Neural cell (in vitro differentiated cells): ENCODE measurements at regions not wholly inside any gene's neighbourhood (a gene's known extent, or its start where the extent isn't known, plus 50 kb on each side); places are given as distances from the start of the nearest gene placed in this dataset.

Experiments used
- H2AFZ ChIP-seq: fragments of 200-600, 300-800 bp; sonication (generic), shearing (Covaris generic); 2 replicates; pipeline ENCODE4 v1.6.0; 2014; ENCODE audit warnings: low read depth, mild to moderate bottlenecking, antibody characterized with exemption, low read length, moderate library complexity
- H3F3A ChIP-seq: fragments of 200-600 bp; shearing (Covaris generic); 2 replicates; pipeline ENCODE4 v1.6.1; 2016; ENCODE audit warnings: mild to moderate bottlenecking, moderate library complexity, mixed read lengths, antibody characterized with exemption, low read length; ENCODE audit not compliant: insufficient read depth, poor library complexity, severe bottlenecking
- H3K27ac ChIP-seq: fragments of 200-600, 300-800 bp; sonication (generic), shearing (Covaris generic); 2 replicates; pipeline ENCODE4 v1.5.1; 2014; ENCODE audit warnings: mild to moderate bottlenecking, low read length, moderate library complexity
- H3K27me3 ChIP-seq: fragments of 300-800, 200-600 bp; sonication (generic), shearing (Covaris generic); 2 replicates; pipeline ENCODE4 v1.6.0; 2014; ENCODE audit warnings: mild to moderate bottlenecking, low read depth, low read length, moderate library complexity; ENCODE audit not compliant: insufficient read depth
- H3K36me3 ChIP-seq: fragments of 300-800, 200-600 bp; sonication (generic), shearing (Covaris generic); 2 replicates; pipeline ENCODE4 v1.5.1; 2014; ENCODE audit warnings: mild to moderate bottlenecking, antibody characterized with exemption, low read length, moderate library complexity; ENCODE audit not compliant: insufficient read depth
- H3K4me2 ChIP-seq: fragments of 300-800, 200-600 bp; sonication (generic), shearing (Covaris generic); 2 replicates; pipeline ENCODE4 v1.6.0; 2014; ENCODE audit warnings: mild to moderate bottlenecking, low read length
- H3K4me3 ChIP-seq: fragments of 300-800, 200-600 bp; sonication (generic), shearing (Covaris generic); 2 replicates; pipeline ENCODE4 v1.5.1; 2014; ENCODE audit warnings: mild to moderate bottlenecking, low read length, moderate library complexity
- H3K79me2 ChIP-seq: fragments of 200-600 bp; shearing (Covaris generic); replicated peaks from 2 replicates; pipeline ENCODE4 v1.6.0; 2014; ENCODE audit warnings: mild to moderate bottlenecking, low read length, moderate library complexity; ENCODE audit not compliant: insufficient read depth
- H3K9ac ChIP-seq: fragments of 300-800, 200-600 bp; sonication (generic), shearing (Covaris generic); 2 replicates; pipeline ENCODE4 v1.6.1; 2016; ENCODE audit warnings: mild to moderate bottlenecking, low read length, mixed read lengths
- H3K9me2 ChIP-seq: fragments of 200-600 bp; shearing (Covaris generic); 2 replicates; pipeline ENCODE4 v1.6.1; 2016; ENCODE audit warnings: mild to moderate bottlenecking, low read length, mixed read lengths; ENCODE audit not compliant: insufficient read depth
- H3K9me3 ChIP-seq: fragments of 200-600, 300-800 bp; sonication (generic), shearing (Covaris generic); 2 replicates; pipeline ENCODE4 v1.6.1; 2016; ENCODE audit warnings: mild to moderate bottlenecking, mixed run types, low read length, moderate library complexity, mixed read lengths
- H4K20me1 ChIP-seq: fragments of 200-600 bp; shearing (Covaris generic); 2 replicates; pipeline ENCODE4 v1.6.1; 2016; ENCODE audit warnings: mild to moderate bottlenecking, mixed run types; ENCODE audit not compliant: insufficient read depth
- EP300 ChIP-seq: fragments of 450-650 bp; conservative IDR thresholded peaks from 2 replicates; pipeline ENCODE4 v1.6.1; 2014; ENCODE audit warnings: antibody characterized with exemption, mild to moderate bottlenecking, moderate library complexity; ENCODE audit not compliant: poor library complexity, severe bottlenecking
- EZH2 ChIP-seq: fragments of 200-600, 300-800 bp; shearing (Covaris generic), sonication (generic); IDR thresholded peaks from 2 replicates; pipeline ENCODE4 v1.6.1; 2014; ENCODE audit warnings: antibody characterized with exemption, low read length, borderline replicate concordance, mild to moderate bottlenecking; ENCODE audit not compliant: insufficient read depth, poor library complexity, severe bottlenecking
- MXI1 ChIP-seq: fragments of 450-650 bp; conservative IDR thresholded peaks from 2 replicates; pipeline ENCODE4 v1.6.1; 2014; ENCODE audit warnings: antibody characterized with exemption, mild to moderate bottlenecking; ENCODE audit not compliant: poor library complexity, severe bottlenecking
- POLR2AphosphoS5 ChIP-seq: IDR thresholded peaks from 2 replicates; pipeline ENCODE4 v1.6.1; 2012
- RAD21 ChIP-seq: fragments of 450-650 bp; conservative IDR thresholded peaks from 2 replicates; pipeline ENCODE4 v1.6.1; 2014; ENCODE audit warnings: antibody characterized with exemption, mild to moderate bottlenecking, moderate library complexity
- SMC3 ChIP-seq: fragments of 450-650 bp; conservative IDR thresholded peaks from 2 replicates; pipeline ENCODE4 v1.6.1; 2014; ENCODE audit warnings: antibody characterized with exemption, mild to moderate bottlenecking, moderate library complexity; ENCODE audit not compliant: poor library complexity
- TAF1 ChIP-seq: IDR thresholded peaks from 2 replicates; pipeline ENCODE4 v1.6.1; 2012; ENCODE audit warnings: low read depth
- TF ChIP-seq, protein P1 (sequence below): fragments of 450-650 bp; IDR thresholded peaks from 2 replicates; pipeline ENCODE4 v1.5.1; 2014; ENCODE audit warnings: antibody characterized with exemption, mild to moderate bottlenecking, moderate library complexity; ENCODE audit not compliant: poor library complexity, severe bottlenecking
- TF ChIP-seq, protein P2 (sequence below): IDR thresholded peaks from 2 replicates; pipeline ENCODE4 v1.6.1; 2012; ENCODE audit warnings: borderline replicate concordance

DNA sequence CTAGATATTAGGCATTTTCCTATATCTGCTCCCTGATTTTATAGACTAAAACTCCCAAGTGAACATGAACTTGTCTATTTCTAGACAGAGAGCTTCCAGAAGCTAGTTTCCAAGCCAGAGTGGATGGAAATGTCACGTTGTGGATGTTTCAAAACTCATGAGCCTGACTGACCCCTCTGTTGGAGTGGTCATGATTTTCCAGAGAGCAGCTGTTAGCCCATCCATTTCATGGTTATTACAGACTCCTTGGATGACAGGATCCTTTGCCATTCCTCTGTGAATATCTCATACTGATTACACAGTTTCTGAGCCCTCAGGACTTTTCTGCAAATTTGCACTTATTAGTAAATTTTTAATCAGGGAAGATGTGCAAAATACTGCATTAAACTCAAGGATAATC, 76.8 kb upstream of the ATF3 start:
- H3K9me2 ChIP-seq = no peaks in the 10 kb centered on the region
- H3K79me2 ChIP-seq = no peaks in the 10 kb centered on the region
- no peaks in the 10 kb centered on the region for H4K20me1 ChIP-seq
- H3K36me3 ChIP-seq = no peaks in the 10 kb centered on the region
- TF ChIP-seq, protein P1, sequence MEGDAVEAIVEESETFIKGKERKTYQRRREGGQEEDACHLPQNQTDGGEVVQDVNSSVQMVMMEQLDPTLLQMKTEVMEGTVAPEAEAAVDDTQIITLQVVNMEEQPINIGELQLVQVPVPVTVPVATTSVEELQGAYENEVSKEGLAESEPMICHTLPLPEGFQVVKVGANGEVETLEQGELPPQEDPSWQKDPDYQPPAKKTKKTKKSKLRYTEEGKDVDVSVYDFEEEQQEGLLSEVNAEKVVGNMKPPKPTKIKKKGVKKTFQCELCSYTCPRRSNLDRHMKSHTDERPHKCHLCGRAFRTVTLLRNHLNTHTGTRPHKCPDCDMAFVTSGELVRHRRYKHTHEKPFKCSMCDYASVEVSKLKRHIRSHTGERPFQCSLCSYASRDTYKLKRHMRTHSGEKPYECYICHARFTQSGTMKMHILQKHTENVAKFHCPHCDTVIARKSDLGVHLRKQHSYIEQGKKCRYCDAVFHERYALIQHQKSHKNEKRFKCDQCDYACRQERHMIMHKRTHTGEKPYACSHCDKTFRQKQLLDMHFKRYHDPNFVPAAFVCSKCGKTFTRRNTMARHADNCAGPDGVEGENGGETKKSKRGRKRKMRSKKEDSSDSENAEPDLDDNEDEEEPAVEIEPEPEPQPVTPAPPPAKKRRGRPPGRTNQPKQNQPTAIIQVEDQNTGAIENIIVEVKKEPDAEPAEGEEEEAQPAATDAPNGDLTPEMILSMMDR = no peak
- TF ChIP-seq POLR2AphosphoS5 (no peak), MXI1 (no peak), RAD21 (no peak), EP300 (no peak), TAF1 (no peak), SMC3 (no peak), EZH2 (no peak)
- TF ChIP-seq, protein P2, sequence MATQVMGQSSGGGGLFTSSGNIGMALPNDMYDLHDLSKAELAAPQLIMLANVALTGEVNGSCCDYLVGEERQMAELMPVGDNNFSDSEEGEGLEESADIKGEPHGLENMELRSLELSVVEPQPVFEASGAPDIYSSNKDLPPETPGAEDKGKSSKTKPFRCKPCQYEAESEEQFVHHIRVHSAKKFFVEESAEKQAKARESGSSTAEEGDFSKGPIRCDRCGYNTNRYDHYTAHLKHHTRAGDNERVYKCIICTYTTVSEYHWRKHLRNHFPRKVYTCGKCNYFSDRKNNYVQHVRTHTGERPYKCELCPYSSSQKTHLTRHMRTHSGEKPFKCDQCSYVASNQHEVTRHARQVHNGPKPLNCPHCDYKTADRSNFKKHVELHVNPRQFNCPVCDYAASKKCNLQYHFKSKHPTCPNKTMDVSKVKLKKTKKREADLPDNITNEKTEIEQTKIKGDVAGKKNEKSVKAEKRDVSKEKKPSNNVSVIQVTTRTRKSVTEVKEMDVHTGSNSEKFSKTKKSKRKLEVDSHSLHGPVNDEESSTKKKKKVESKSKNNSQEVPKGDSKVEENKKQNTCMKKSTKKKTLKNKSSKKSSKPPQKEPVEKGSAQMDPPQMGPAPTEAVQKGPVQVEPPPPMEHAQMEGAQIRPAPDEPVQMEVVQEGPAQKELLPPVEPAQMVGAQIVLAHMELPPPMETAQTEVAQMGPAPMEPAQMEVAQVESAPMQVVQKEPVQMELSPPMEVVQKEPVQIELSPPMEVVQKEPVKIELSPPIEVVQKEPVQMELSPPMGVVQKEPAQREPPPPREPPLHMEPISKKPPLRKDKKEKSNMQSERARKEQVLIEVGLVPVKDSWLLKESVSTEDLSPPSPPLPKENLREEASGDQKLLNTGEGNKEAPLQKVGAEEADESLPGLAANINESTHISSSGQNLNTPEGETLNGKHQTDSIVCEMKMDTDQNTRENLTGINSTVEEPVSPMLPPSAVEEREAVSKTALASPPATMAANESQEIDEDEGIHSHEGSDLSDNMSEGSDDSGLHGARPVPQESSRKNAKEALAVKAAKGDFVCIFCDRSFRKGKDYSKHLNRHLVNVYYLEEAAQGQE = no peak
- H3K9me3 ChIP-seq = no peaks in the 10 kb centered on the region
- H3K4me3 ChIP-seq = no peak overlapping the region
- no peak overlapping the region for H3K27ac ChIP-seq
- no peak overlapping the region for H3K9ac ChIP-seq
- no peaks in the 10 kb centered on the region for H3K27me3 ChIP-seq
- no peak overlapping the region for H2AFZ ChIP-seq
- H3K4me2 ChIP-seq = no peak overlapping the region
- no peaks in the 10 kb centered on the region for H3F3A ChIP-seq

DNA sequence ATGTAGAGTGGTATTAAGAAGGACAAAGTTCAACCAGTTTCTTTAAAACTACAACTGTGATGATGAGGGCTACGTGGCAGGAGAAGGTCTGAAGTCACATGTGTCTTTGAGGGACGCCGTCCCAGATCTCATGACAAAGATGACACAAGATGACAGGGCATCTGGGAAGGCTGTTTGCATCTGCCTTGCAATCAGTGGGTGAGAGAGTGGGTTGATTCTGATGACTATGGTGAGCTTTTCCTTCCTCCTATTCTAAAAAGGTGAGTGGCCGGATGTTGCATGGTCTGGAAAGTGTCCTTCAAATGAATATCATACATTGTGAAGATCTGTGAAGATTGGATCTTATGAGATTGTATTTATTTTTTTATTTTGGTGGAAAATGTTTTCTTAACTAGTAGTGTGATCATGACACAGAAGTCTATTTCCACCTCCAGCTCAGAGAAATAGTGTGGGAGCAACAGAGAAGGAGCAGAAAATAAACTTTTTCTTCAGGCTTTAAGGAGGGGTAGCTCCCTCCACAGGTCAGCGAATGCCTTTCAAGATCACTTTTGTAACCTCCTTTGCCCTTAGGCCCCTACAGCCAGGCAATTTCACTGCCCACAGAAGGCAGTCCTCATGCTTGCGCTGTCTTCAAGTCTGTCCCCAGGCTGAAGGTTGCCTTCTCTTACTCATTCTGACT, 76.0 kb upstream of the ATF3 start:
- H3K4me2 ChIP-seq = no peak overlapping the region

More for the DNA sequence above, 76.0 kb upstream of the ATF3 start:
- no peak overlapping the region for H3K27ac ChIP-seq
- TF ChIP-seq MXI1 (no peak), TAF1 (no peak), EZH2 (no peak), POLR2AphosphoS5 (no peak), EP300 (no peak), SMC3 (no peak), RAD21 (no peak)
- TF ChIP-seq, protein P2 = no peak
- TF ChIP-seq, protein P1 = no peak
- H3K9me3 ChIP-seq = no peaks in the 10 kb centered on the region
- H3K4me3 ChIP-seq = no peak overlapping the region
- no peaks in the 10 kb centered on the region for H3F3A ChIP-seq
- H3K36me3 ChIP-seq = no peaks in the 10 kb centered on the region
- no peaks in the 10 kb centered on the region for H4K20me1 ChIP-seq
- H3K9me2 ChIP-seq = no peaks in the 10 kb centered on the region
- no peak overlapping the region for H2AFZ ChIP-seq
- no peak overlapping the region for H3K9ac ChIP-seq
- no peaks in the 10 kb centered on the region for H3K27me3 ChIP-seq
- no peaks in the 10 kb centered on the region for H3K79me2 ChIP-seq
